ENCODE measurements at regions not wholly inside any gene's neighbourhood (a gene's known extent, or its start where the extent isn't known, plus 50 kb on each side); places are given as distances from the start of the nearest gene placed in this dataset.

GRCh38 chr20:57953638-57954037 is 243.8 kb upstream of the PMEPA1 start:
- H3K4me2 ChIP-seq (ENCODE audit: insufficient read depth, low read length): no peak overlapping the region

More at GRCh38 chr20:57953638-57954037, 243.8 kb upstream of the PMEPA1 start:
- DNase-seq (ENCODE audit: low read depth, low spot score) (no peak), FAIRE-seq (no peak)
- Histone ChIP-seq H3K9me3 (replicated peaks; ENCODE audit: control insufficient read depth, insufficient read depth, low read length) (no peaks in the 10 kb centered on the region), H3K4me1 (ENCODE audit: control insufficient read depth, extremely low read depth, insufficient read depth, low read length) (no peaks in the 10 kb centered on the region), H3K27ac (ENCODE audit: insufficient read depth, low read depth, low read length) (no peak overlapping the region), H3K36me3 (ENCODE audit: control insufficient read depth in 2 of 2, extremely low read depth in 1 of 2, insufficient read depth in 2 of 2, low read length in 2 of 2) (no peaks in the 10 kb centered on the region), H2AFZ (ENCODE audit: low read depth, low read length) (no peak overlapping the region), H3K27me3 (ENCODE audit: control insufficient read depth in 2 of 2, insufficient read depth in 2 of 2, low read length in 2 of 2) (no peaks in the 10 kb centered on the region), H3K9me1 (replicated peaks; ENCODE audit: control insufficient read depth, extremely low read depth, insufficient read depth, low read length) (no peaks in the 10 kb centered on the region), H3K79me2 (ENCODE audit: control insufficient read depth, insufficient read depth, low read length) (no peaks in the 10 kb centered on the region), H3K9ac (replicated peaks; ENCODE audit: extremely low read depth, insufficient read depth, low read length) (no peak overlapping the region), H3K4me3 (replicated peaks in 1 of 3; ENCODE audit: insufficient read depth in 1 of 3, low read depth in 1 of 3, low read length in 3 of 3) (no peak overlapping the region), H4K20me1 (replicated peaks; ENCODE audit: control insufficient read depth, extremely low read depth, insufficient read depth, low read length) (no peaks in the 10 kb centered on the region)
- ChIA-PET POLR2A (no interaction called here), CTCF (no interaction called here)
- intact Hi-C loops (cut with micrococcal nuclease) (no loop called here), dilution Hi-C loops (cut with MboI; ENCODE audit: extremely low pct_ligation_motif_present, low sequenced_read_pairs) (no loop called here)
- TF ChIP-seq FOS (IDR thresholded peaks at IDR 0.05; ENCODE audit: borderline replicate concordance, insufficient read depth, low read length) (no peak), JUN (IDR thresholded peaks at IDR 0.05; ENCODE audit: borderline replicate concordance, insufficient read depth, insufficient read length, low read depth) (no peak), MYC (IDR thresholded peaks at IDR 0.05; ENCODE audit: low read depth, low read length) (no peak), GATA2 (IDR thresholded peaks at IDR 0.05; ENCODE audit: insufficient read depth, insufficient read length, low read depth, low read length) (no peak), POLR2AphosphoS5 (IDR thresholded peaks at IDR 0.05; ENCODE audit: insufficient read depth, low read depth, low read length) (no peak), EZH2 (IDR thresholded peaks at IDR 0.05; ENCODE audit: borderline replicate concordance, low read depth, low read length, severe bottlenecking) (no peak), CTCF (IDR thresholded peaks at IDR 0.05; ENCODE audit: extremely low read depth in 1 of 2, insufficient read depth in 1 of 2, low read depth in 1 of 2, low read length in 2 of 2) (no peak), POLR2A (IDR thresholded peaks at IDR 0.05; ENCODE audit: low read depth, low read length) (no peak)
- TF ChIP-seq, protein P1, sequence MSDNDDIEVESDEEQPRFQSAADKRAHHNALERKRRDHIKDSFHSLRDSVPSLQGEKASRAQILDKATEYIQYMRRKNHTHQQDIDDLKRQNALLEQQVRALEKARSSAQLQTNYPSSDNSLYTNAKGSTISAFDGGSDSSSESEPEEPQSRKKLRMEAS (IDR thresholded peaks at IDR 0.05; ENCODE audit: insufficient read depth, insufficient read length): no peak
- BruUV-seq (replicated peaks): no TSS peak
